ENCODE measurements at regions not wholly inside any gene's neighbourhood (a gene's known extent, or its start where the extent isn't known, plus 50 kb on each side); places are given as distances from the start of the nearest gene placed in this dataset.

- Mint-ChIP-seq H3K27ac (no peak overlapping the region), H3K4me1 (peaks cover 12% of the 10 kb centered on the region), H3K27me3 (ENCODE audit: low read depth) (no peaks in the 10 kb centered on the region), H3K4me3 (no peak overlapping the region), H3K9me3 (peaks cover 13% of the 10 kb centered on the region), H3K36me3 (peaks cover 2% of the 10 kb centered on the region)
- no peak for TF ChIP-seq CTCF (IDR thresholded peaks at IDR 0.05; ENCODE audit: unreplicated experiment)
- DNase-seq (ENCODE audit: low spot score in 2 of 2, unreplicated experiment in 2 of 2) = no peak
Measured at GRCh38 chr12:90237841-90238240, 529.2 kb upstream of the ATP2B1 start.

GRCh38 chr12:90235642-90236041 is 527.0 kb upstream of the ATP2B1 start:
- no peak for TF ChIP-seq CTCF (IDR thresholded peaks at IDR 0.05; ENCODE audit: unreplicated experiment)
- no peak for DNase-seq (ENCODE audit: low spot score in 2 of 2, unreplicated experiment in 2 of 2)
- peaks cover 13% of the 10 kb centered on the region for H3K9me3 Mint-ChIP-seq
- H3K4me1 Mint-ChIP-seq = peaks cover 14% of the 10 kb centered on the region
- no peak overlapping the region for H3K4me3 Mint-ChIP-seq
- H3K27me3 Mint-ChIP-seq (ENCODE audit: low read depth) = no peaks in the 10 kb centered on the region
- no peak overlapping the region for H3K27ac Mint-ChIP-seq
- peaks cover 2% of the 10 kb centered on the region for H3K36me3 Mint-ChIP-seq

DNA sequence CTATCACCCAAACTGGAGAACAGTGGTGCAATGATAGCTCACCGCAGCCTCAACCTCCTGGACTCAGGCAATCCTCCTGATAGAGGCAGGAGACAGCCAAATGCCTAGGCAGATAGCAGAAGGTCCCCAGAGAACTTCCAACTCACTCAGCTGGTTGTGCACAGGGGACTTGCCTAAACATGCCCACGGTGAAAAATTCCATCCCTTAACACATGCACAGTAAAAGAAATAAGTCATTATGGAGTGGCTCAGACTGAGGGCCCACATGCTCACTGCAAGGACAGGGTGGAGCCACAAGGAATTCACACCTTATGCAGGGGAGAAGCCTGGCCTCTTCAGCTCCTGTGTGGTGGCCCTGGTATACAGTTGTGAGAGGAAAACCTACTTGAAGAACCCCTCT is 525.8 kb upstream of the ATP2B1 start:
- peaks cover 26% of the 10 kb centered on the region for H3K4me1 Mint-ChIP-seq
- H3K27ac Mint-ChIP-seq = no peak overlapping the region
- peaks cover 13% of the 10 kb centered on the region for H3K9me3 Mint-ChIP-seq
- no peak for TF ChIP-seq CTCF (IDR thresholded peaks at IDR 0.05; ENCODE audit: unreplicated experiment)
- H3K36me3 Mint-ChIP-seq = peaks cover 2% of the 10 kb centered on the region
- no peak for DNase-seq (ENCODE audit: low spot score in 2 of 2, unreplicated experiment in 2 of 2)
- H3K4me3 Mint-ChIP-seq = no peak overlapping the region
- H3K27me3 Mint-ChIP-seq (ENCODE audit: low read depth) = no peaks in the 10 kb centered on the region

DNA sequence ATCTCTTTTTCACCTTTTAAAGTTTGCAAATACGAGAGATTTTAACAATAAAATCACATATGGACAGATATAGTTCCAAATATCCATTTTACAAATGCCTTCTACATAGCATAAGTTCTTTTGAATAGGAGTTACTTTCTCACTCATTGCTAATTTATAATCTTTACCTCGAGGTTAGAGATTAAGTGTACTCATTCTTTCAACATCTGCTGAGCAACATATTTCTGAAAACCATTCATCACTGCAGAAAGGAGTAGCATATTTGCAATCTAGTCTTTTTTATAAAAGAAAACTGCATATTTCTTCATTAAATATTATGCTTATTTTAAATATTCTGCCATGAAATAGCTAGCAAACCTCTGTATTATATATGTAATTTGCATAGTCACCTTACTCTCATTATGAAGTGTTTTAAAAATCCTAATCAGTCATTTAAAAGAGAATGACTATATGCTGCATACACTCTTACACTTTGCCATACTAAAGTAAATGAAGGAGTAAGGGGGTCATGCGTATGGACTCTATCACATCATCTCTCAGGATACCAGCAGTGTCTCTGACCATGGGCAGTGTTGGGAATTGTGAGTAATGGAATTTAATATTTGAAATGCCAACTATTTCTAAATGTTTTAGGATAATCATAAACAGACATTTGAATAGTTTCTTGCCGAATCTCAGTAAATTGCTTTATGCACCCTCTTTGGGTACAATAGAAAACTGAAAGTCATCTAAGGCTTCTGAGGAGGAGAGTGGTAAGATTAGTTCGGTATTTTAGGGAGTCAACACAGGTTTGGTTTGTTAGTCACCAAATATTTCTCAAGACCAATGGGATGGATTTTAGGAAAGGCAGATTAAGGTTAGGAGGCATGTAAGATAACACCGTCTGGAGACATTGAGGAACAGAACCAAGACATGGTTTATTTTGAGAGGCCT is 524.8 kb upstream of the ATP2B1 start:
- Mint-ChIP-seq H3K4me1 (peaks cover 36% of the 10 kb centered on the region), H3K9me3 (peaks cover 13% of the 10 kb centered on the region), H3K36me3 (peaks cover 2% of the 10 kb centered on the region), H3K4me3 (no peak overlapping the region), H3K27ac (peak overlapping the region; percentile 62), H3K27me3 (ENCODE audit: low read depth) (no peaks in the 10 kb centered on the region)
- DNase-seq (ENCODE audit: low spot score in 2 of 2, unreplicated experiment in 2 of 2) = no peak
- TF ChIP-seq CTCF (IDR thresholded peaks at IDR 0.05; ENCODE audit: unreplicated experiment) = no peak

- Mint-ChIP-seq H3K27ac (peak overlapping the region; percentile 87), H3K27me3 (ENCODE audit: low read depth) (no peaks in the 10 kb centered on the region), H3K9me3 (peaks cover 8% of the 10 kb centered on the region), H3K36me3 (no peaks in the 10 kb centered on the region), H3K4me1 (peaks cover 45% of the 10 kb centered on the region), H3K4me3 (no peak overlapping the region)
- no peak for TF ChIP-seq CTCF (IDR thresholded peaks at IDR 0.05; ENCODE audit: unreplicated experiment)
- no peak for DNase-seq (ENCODE audit: low spot score in 2 of 2, unreplicated experiment in 2 of 2)
Measured at GRCh38 chr12:90229407-90230170, 521.0 kb upstream of the ATP2B1 start.

Measured in mesothelial cell of epicardium (in vitro differentiated cells).